HG03066 (cell line): ENCODE measurements at regions not wholly inside any gene's neighbourhood (a gene's known extent, or its start where the extent isn't known, plus 50 kb on each side); places are given as distances from the start of the nearest gene placed in this dataset.

Experiments used
- ATAC-seq: cut with Tn5 transposase; IDR thresholded peaks from one replicate; pipeline ENCODE4 v1.9.1; 2021; ENCODE audit warnings: low read depth; ENCODE audit not compliant: unreplicated experiment

GRCh38 chr20:57908704-57909630 is 199.2 kb upstream of the PMEPA1 start:
- no peak for ATAC-seq

- no peak for ATAC-seq
Measured at GRCh38 chr20:57908226-57908625, 198.4 kb upstream of the PMEPA1 start.

GRCh38 chr20:57907131-57908000 is 197.6 kb upstream of the PMEPA1 start:
- no peak for ATAC-seq

- ATAC-seq: no peak
Measured at GRCh38 chr20:57905448-57905847, 195.6 kb upstream of the PMEPA1 start.

GRCh38 chr20:57904314-57905105 is 194.7 kb upstream of the PMEPA1 start:
- ATAC-seq: no peak

- ATAC-seq: peak; percentile 70
Measured at GRCh38 chr20:57902473-57902872, 192.7 kb upstream of the PMEPA1 start.

GRCh38 chr20:57901526-57901925 is 191.7 kb upstream of the PMEPA1 start:
- no peak for ATAC-seq

- no peak for ATAC-seq
Measured at GRCh38 chr20:57900226-57900905, 190.6 kb upstream of the PMEPA1 start.

- no peak for ATAC-seq
Measured at GRCh38 chr20:57899554-57899953, 189.7 kb upstream of the PMEPA1 start.

- ATAC-seq: no peak
Measured at GRCh38 chr20:57898332-57898731, 188.5 kb upstream of the PMEPA1 start.

- ATAC-seq: no peak
Measured at GRCh38 chr20:57897891-57898290, 188.1 kb upstream of the PMEPA1 start.

GRCh38 chr20:57897156-57897874 is 187.5 kb upstream of the PMEPA1 start:
- ATAC-seq: no peak

GRCh38 chr20:57896563-57896962 is 186.7 kb upstream of the PMEPA1 start:
- no peak for ATAC-seq

GRCh38 chr20:57896017-57896416 is 186.2 kb upstream of the PMEPA1 start:
- ATAC-seq: no peak

GRCh38 chr20:57895161-57895855 is 185.5 kb upstream of the PMEPA1 start:
- no peak for ATAC-seq

- no peak for ATAC-seq
Measured at GRCh38 chr20:57894522-57894921, 184.7 kb upstream of the PMEPA1 start.

GRCh38 chr20:57894096-57894495 is 184.3 kb upstream of the PMEPA1 start:
- ATAC-seq: no peak

- ATAC-seq: no peak
Measured at GRCh38 chr20:57893366-57893999, 183.7 kb upstream of the PMEPA1 start.
